Hindlimb muscle (tissue), 1 donor: ENCODE measurements at regions not wholly inside any gene's neighbourhood (a gene's known extent, or its start where the extent isn't known, plus 50 kb on each side); places are given as distances from the start of the nearest gene placed in this dataset.
"Not testable (repeated sequence)": the region's sequence is repeated elsewhere in the genome, so short reads cannot be mapped to it uniquely, and the experiment has no call there.

ENCODE experiments used
- DNase-seq: peaks from one replicate; pipeline ENCODE4 v3.0.0-alpha.2; 2013

DNA sequence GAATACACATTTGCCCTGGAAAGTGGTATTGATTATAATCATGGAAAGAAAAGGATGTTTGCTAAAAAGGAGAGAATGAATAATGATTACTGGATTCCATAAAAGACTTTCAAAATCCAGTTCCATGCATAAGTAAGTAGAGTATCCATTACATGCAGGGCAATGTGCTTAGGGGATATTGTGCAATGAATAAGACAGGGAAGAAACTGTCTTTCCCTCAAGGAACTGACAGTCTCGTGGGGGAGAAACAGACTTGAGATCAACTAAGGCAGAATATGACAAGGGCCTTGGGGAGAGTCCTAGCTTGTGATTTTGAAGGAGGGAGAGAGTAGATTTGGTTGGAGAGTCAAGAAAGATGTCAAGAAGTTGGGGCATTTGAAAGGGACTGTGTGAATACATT, 130.6 kb downstream of the SPP2 start:
- no peak for DNase-seq

DNA sequence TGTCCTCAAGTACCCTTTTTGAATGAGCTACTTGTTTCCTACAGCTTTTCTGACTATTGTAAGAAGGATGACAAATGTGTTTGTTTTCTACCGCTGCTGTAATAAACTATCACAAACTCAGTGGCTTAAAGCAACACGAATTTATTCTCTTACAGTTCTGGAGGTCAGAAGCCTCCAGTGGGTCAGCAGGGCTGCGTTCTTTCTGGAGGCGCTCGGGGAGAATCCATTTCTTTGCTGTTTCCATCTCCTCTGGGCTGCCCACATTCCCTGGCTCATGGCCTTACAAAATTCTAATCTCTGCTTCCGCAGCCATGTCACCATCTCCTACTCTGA, 128.5 kb downstream of the SPP2 start:
- no peak for DNase-seq

DNA sequence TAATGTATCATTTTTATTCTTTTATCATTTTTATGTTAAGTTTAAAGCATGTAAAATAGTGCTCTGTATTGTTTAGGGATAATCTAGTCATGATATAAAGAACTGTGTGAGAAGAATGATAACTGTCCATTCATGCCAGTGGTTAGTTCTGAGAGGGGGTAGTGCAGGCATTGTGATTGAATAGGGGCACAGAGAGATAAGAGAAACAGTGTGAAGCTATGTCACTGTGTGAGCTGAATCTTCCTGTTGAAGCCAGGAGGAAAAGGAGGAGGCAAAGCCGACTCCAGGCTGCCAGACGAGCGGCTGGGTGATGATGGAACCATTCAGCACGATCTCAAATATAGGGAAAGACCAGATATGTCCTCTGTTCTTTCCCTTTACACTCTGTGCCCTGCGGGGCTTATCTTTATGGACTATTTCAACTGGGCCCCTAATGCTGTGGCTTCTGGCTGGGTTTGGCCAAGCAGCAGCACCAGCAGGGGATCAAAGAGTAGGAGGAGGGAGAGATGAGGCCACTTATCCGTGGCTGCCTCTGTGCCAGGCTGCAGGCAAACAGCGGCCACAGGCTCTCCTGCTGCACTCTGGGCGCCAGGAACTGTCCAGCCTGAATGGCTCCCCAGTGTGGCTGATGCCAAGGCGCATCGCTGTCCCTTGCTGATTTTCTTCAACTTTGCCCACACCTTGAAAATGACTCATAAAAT, 128.0 kb downstream of the SPP2 start:
- DNase-seq: no peak

DNA sequence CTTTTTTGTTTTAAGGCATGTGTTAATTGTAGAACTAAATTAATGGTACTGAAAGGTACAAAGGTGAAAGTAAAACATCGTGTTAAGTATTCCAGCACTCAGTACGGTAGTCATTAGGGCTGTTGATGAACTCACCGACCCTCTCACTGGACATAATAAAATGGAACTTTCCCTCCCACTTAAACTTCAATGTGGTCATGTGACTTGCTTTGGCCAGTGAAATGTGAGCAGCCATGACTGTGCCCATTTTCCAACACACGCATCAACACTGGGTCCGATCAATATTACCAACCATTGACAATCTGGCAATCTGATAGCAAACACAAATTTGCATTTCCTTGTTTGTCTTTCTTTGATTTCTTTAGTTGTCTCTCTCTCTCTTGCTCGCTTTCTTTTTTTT, 125.1 kb downstream of the SPP2 start:
- DNase-seq: no peak

DNA sequence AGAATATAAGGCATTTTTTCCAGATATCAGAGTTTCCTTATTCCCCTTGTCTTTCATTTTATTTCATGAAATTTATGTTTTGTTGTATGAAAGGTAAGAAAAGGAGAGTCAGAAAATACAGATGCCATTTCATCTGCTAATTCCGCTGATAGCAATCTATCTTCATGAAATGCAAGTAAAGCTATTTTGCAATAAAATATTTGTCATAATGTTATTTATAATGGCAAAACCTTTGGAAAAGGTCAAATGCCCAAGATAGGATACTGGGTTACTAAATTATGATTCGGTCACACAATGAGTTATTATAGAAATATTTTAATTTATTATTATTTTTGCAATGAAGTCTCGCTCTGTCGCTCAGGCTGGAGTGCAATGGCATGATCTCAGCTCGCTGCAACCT, 124.2 kb downstream of the SPP2 start:
- DNase-seq: no peak

DNA sequence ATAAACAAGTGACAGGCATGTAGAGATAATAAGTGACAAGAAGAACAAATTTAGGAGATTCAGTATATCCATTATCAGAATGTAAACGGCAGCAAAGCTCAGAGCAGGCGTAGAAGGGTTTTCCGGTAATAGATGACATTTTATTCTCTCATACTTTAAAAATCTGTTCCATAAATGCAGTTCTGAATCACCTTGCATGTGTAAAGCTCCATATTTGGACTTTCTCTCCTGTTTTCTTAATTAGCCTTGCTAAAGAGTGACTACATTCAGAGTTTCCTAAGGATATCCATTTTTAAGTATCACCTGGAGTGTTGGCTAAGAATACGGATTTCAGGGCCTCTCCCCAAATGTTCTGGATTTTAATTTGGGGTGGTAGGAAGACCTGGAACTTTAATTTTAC, 122.0 kb downstream of the SPP2 start:
- DNase-seq: no peak

DNA sequence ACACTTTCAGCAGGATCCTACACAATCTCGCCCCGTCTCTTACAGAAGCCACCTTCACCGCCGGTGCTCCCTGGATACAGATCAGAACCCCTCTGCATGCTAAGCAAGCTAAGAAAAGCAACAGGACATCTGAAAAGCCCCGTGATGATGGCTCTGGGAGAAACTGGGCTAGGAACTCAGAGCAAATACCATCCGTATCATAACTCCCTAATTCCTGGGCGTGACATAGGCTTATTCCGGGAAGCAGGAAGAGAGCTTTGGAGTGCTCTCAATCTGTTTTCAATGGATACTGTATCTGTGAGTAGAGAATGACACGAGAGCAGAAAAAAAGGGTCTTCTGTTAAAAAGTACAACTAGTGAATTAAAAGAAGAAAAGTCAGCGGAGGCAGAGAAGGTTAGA, 121.6 kb downstream of the SPP2 start:
- no peak for DNase-seq

DNA sequence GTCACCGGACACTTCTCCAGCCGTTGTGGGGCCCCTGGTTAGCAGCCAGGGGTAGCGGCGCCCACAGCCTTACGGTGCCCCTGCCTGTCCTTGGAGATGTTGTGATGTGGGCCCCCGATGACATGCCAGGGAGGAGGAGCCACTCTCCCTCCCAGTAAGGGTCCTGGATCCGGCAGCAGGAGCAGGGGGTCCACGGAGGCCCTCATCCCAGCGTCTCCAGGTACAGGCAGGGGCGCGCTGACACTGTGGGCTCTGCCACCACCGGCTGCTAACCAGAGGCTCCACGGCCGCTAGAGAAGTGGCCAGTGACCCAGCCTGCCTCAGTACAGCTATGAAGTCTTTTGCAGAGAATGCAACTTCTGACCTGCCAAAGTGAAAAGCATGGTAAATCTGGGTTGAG, 121.2 kb downstream of the SPP2 start:
- DNase-seq: no peak

DNA sequence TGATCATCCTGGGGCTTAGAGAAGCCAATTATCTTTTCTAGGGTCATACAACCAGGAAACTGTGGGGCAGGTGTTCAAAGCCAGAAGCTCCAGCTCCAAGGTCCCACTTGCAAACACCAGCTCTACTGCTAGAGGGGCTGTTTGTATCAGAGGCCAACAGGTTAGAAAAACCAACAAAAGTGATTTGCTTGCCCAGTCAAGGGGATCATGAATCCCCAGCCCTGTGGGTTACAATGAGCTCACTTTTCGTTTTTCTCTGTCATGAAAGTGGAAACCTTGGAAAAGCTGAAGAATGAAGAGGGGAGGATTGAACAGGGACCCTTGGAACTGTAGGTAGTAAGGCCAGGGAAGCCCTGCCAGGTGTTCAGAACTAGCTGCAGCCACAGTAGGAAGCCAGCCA, 119.2 kb downstream of the SPP2 start:
- DNase-seq: no peak

DNA sequence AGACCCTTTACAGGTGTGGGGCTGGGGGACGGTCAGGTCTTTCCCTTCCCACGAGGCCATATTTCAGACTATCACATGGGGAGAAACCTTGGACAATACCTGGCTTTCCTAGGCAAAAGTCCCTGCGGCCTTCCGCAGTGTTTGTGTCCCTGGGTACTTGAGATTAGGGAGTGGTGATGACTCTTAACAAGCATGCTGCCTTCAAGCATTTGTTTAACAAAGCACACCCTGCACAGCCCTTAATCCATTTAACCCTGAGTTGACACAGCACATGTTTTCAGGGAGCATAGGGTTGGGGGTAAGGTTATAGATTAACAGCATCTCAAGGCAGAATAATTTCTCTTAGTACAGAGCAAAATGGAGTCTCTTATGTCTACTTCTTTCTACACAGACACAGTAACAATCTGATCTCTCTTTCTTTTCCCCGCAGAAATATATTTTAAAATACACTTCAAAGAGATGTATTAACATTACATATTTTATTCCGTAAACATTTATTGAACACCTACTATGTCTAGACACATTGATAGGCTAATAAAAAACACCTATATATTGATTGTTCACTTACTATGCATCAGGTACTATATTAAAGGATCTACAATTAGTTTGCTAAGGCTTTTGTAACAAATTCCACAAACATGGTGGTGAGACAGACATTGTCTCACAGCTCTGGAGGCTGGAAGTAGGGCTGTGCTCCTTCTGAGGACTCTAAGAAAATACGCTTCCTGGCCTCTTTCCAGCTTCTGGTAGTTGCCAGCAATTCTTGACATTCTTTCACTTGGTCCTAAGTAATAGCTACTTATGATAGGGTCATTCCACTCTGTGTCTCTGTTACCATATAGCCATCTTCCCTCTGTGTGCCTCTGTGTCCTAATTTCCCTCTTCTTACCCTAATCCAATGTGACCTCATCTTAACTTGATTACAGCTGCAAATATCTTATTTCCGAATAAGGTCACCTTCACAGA, 118.4 kb downstream of the SPP2 start:
- not testable (repeated sequence) for DNase-seq

DNA sequence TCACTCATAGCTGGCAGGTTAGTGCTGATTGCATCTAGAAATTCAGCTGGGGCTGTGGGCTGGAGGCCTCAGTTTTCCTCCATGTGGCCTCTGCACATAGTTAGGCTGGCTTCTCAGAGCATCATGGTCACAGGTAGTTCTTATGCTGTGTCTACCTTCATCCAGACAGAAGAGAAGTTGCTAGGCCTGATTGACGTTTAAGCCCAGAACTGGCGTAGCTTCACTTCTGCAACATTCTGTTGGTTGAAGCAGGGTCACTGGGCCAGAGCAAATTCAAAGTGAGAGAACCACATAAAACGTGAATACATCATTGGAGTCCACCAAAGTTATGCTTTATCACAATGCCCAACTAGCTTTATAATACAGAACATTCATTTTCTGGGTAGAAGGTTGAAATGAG, 116.0 kb downstream of the SPP2 start:
- no peak for DNase-seq

DNA sequence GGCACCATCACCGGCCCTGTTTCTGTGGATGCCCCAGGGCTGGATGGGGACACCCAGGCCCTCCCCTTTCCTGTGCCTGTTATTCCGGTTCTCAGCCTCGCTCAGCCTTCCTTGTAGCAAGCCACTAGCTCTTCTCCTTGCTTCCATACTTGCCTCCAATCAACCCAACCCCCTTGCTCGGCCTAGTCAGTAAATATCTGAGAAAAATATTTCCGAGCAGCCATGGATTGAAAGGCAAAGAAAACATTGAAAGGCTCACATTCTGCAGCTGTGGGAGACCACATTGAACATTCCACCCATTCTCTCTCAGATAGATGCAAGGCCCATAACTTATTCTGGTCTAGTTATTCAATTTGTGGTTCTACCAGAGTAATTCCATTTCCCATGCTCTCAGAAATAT, 114.9 kb downstream of the SPP2 start:
- no peak for DNase-seq

DNA sequence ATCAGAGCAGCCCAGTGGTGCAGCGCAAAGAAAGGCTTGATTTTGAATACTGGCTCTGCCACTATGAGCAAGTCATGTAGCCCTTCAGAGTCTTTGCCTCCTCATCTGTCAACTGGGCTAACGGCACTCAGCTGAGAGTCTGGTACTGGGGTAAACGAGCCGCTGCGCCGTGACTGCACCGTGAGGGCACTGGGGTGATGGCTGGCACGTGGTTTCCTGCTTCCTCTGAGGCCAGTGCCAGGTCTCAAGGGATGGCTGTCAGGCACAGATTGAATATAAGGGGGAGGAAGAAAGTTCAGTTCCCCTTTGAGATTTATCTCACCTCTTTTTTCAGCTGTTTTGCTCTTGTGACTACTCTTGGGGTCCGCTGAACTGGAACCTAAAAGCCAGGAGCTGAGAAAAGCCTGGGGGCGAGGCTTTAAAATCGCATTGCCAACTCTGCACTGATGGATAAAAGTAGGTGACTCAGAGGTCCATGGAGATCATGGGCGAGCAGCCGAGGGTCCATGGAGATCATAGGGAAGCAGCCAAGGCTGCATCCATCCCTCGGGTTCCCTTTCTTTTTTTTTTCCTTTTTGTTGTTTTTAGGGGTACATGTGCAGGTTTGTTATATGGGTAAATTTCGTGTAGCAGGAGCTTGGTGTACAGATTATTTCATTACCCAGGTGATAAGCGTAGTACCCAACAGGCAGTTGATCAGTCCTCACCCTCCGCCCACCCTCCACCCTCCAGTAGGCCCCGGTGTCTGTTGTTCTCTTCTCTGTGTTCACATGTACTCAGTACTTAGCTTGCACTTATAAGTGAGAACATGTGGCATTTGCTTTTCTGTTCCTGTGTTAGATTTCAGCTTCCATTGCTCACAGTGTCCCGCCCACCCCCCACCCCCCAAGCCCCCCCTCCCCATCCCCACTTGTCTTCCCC, 114.3 kb downstream of the SPP2 start:
- no peak for DNase-seq

DNA sequence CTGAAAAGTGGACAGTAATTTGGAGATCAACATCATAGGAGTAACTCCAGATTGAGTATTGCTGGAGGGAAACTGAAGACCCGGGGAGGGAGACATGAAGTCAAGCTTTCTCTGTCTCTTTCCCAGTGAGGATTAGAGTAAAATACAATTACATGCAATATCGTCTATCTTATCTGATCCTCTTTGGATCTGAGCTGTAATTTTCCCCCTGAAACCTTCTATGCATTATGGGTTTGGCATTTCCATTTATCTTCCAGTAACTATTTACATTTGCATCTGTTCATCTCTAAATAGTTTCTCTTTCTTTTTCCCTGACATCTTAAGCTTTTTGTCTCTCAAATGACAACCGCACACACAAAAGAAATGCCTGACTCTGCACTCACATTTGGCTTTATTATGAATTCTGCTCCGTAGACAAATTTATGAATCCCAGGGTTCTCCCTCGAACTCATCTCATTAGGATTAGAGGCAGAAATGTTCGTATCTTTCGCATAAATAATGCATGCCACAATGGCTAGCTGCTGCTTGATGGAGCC, 113.1 kb downstream of the SPP2 start:
- no peak for DNase-seq

DNA sequence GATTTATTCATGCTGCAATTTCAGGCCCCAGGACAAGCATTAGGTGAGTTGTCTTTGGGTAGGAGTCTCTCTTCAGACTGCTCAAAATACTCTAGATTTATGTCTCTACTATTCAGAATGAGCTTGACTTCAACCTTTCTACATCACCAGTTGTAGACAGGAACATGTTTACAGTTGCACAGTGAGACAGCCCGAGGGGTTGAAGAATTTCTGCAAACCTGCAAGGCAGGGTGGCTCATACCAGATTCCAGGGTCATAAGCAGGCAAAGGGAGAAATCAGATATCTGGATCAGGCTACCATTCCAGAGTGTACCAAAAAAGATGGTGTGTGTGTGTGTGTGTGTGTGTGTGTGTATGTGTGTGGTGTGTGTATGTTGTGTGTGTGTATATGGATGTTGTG, 112.4 kb downstream of the SPP2 start:
- no peak for DNase-seq

DNA sequence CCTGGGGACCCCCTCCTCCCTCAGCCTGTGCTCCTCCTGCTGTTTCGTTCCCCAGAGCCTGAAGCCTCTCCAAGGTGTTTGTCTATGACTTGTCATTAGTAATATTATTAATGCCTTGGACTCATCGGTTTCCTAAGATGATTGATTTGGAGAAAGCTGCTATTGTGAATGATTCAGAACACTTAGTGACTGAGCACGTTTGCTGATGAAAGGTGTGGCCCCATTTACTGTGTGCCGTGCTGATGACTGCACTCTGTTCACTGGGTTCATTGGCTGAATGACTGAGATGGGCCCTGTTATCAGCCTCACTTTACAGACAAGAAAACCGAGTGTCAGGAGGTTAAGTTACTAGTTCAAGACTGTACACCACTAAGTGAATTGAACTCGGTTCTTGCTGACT, 111.4 kb downstream of the SPP2 start:
- no peak for DNase-seq

DNA sequence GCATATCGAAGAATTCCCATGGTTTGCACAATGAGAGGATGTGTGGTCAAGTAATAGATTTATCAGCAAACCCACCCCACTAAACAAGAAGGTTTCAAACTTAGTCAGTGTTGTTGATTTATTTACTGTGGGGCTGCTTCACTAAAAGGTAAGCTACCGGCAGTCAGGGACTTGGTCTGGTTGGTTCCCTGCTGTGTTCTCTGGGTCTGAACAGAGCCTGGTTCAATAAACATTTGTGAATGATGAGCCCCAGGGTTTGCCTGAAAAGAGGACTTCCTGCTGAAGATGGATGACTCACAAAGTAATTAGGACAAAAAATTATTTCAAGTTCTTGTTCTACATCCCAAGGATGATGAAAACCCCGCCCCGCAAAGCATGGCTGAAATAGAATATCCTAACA, 108.3 kb downstream of the SPP2 start:
- no peak for DNase-seq

DNA sequence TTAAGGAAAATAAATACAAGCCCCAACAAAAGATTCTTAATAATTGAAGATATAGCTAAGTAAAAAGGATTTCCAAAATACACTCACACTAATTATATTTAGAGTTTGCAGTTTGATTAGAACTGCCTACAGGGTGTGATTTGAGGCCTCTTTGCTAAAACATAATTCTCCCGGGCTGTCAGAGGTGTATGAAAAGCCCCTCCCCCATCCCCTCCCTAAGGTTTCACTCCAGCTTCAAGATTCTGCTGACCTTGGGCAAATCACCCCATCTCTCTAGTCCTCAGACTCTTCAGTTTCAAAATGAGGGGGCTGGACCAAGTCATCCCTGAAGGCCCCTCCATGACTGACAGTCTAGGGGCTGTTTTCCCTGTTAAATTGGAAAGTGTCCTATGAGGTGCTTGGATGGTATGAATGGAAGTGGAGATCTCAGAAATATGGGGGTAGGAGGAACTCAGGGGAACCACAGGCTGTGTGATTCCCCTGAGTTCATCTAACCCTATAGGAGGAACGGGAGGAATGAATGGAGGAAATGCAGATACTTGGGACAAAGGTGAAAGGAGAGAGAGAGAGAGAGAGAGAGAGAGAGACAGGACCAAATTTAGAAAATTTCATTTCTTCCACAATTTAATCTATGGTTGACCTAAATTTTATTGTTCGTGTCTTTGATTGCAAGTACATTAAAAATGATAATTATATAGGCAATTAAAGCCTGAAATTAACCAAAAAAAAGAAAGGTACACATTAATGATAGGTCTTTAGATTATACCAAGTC, 107.5 kb downstream of the SPP2 start:
- no peak for DNase-seq

DNA sequence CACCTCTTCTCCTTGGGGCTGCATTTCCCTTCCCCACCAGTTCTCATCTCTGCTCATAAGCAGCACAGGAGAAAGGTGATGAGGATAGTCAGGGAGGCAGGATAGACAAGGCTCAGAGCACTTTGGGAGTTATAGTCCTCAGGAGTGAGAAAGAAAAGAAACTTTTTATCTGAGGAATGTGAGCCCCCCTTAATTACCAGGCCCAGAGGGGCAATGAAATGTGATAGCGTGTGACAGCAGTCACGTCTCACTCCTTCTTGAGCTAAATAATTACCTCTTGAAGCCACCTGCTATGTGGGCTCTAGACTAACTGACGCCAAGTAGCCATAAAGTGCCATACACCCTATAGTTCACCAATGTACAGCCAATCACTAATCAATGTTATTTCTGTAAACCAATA, 105.8 kb downstream of the SPP2 start:
- no peak for DNase-seq

DNA sequence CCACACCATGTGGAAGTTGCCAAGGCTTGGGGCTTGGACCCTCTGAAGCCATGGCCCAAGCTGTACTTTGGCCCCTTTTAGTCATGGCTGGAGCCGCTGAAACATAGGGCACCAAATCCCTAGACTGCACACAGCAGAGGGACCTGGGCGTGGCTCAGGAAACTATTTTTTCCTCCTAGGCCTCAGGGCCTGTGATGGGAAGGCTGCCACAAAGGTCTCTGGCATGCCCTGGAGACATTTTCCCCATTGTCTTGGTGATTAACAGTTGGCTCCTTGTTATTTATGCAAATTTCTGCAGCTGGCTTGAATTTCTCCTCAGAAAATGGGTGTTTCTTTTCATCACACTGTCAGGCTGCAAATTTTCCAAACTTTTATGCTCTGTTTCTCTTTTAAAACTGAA, 102.3 kb downstream of the SPP2 start:
- DNase-seq: not testable (repeated sequence)

DNA sequence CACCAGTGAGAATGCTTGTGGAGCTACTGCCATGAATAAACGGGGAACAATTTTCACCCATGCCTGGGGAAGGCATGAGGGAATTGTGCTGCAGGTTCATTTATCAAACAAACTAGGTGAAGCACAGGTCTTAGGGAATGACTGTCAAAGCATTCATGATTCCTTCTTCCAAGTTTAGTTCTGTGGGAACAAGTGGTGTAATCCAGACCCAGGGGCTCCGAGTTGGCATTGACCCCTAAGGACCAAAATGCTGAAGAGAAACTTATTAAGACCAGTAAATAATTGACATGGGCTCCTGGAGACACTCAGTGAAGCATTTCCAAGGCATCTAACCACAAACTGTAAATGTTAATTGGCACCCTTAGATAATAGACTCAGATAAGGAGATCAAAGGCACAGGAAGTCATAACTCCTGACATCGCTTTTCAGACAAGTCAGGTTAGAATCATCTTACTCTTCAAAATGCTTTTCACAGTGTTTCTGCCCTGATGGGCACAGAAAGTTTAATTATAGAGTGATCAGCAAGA, 96.9 kb downstream of the SPP2 start:
- no peak for DNase-seq
